Neural progenitor cell (in vitro differentiated cells): ENCODE measurements at regions not wholly inside any gene's neighbourhood (a gene's known extent, or its start where the extent isn't known, plus 50 kb on each side); places are given as distances from the start of the nearest gene placed in this dataset.

Experiments
- DNase-seq: peaks from one replicate; pipeline ENCODE4 v3.0.0-alpha.2; 2016; ENCODE audit warnings: low spot score
- H2AFZ ChIP-seq: fragments of 200-600 bp; sonication (generic); replicated peaks from 2 replicates; pipeline ENCODE4 v1.6.1; 2016; ENCODE audit warnings: antibody characterized with exemption
- H3F3A ChIP-seq: fragments of 200-600 bp; sonication (generic); 2 replicates; pipeline ENCODE4 v1.6.1; 2016; ENCODE audit warnings: antibody characterized with exemption, low read depth
- H3K27ac ChIP-seq: fragments of 200-600 bp; sonication (generic); 2 replicates; pipeline ENCODE4 v1.5.1; 2016; ENCODE audit warnings: mild to moderate bottlenecking
- H3K27me3 ChIP-seq: fragments of 200-600 bp; sonication (generic); 2 replicates; pipeline ENCODE4 v1.6.1; 2016; ENCODE audit warnings: mild to moderate bottlenecking, moderate library complexity
- H3K36me3 ChIP-seq: fragments of 200-600 bp; sonication (generic); 2 replicates; pipeline ENCODE4 v1.5.1; 2016
- H3K4me1 ChIP-seq: fragments of 200-600 bp; sonication (generic); 2 replicates; pipeline ENCODE4 v1.6.1; 2016; ENCODE audit warnings: mixed run types
- H3K4me2 ChIP-seq: fragments of 200-600 bp; sonication (generic); 2 replicates; pipeline ENCODE4 v1.6.1; 2016
- H3K4me3 ChIP-seq: fragments of 200-600 bp; sonication (generic); 2 replicates; pipeline ENCODE4 v1.5.1; 2016
- H3K79me2 ChIP-seq: fragments of 200-600 bp; sonication (generic); 2 replicates; pipeline ENCODE4 v1.6.1; 2016; ENCODE audit warnings: low read depth
- H3K9ac ChIP-seq: fragments of 200-600 bp; sonication (generic); 2 replicates; pipeline ENCODE4 v1.6.1; 2016
- H3K9me3 ChIP-seq: fragments of 200-600 bp; sonication (generic); 2 replicates; pipeline ENCODE4 v1.5.1; 2016; ENCODE audit warnings: low read depth
- H4K20me1 ChIP-seq: fragments of 200-600 bp; sonication (generic); 2 replicates; pipeline ENCODE4 v1.6.1; 2016; ENCODE audit warnings: low read depth
- H3K27ac Mint-ChIP-seq: 3 replicates; pipeline ENCODE4 v1.8.0; 2021; ENCODE audit warnings: mixed read lengths
- H3K27me3 Mint-ChIP-seq: 2 replicates; pipeline ENCODE4 v1.8.0; 2022; ENCODE audit warnings: low read depth, mild to moderate bottlenecking, inconsistent platforms, moderate library complexity, mixed read lengths; ENCODE audit not compliant: insufficient read depth
- H3K36me3 Mint-ChIP-seq: 3 replicates; pipeline ENCODE4 v1.8.0; 2021; ENCODE audit warnings: mixed read lengths
- H3K4me1 Mint-ChIP-seq: 3 replicates; pipeline ENCODE4 v1.8.0; 2021; ENCODE audit warnings: mixed read lengths
- H3K4me3 Mint-ChIP-seq: 3 replicates; pipeline ENCODE4 v1.8.0; 2021; ENCODE audit warnings: mild to moderate bottlenecking, moderate library complexity, mixed read lengths
- H3K9me3 Mint-ChIP-seq: 3 replicates; pipeline ENCODE4 v1.8.0; 2020; ENCODE audit warnings: mixed read lengths
- CTCF ChIP-seq: fragments of 200-600 bp; sonication (generic); IDR thresholded peaks from 2 replicates; pipeline ENCODE4 v1.5.1; 2017; ENCODE audit warnings: antibody characterized with exemption, mild to moderate bottlenecking
- EZH2 ChIP-seq: fragments of 200-600 bp; sonication (generic); IDR thresholded peaks from 2 replicates; pipeline ENCODE4 v1.6.1; 2017; ENCODE audit warnings: antibody characterized with exemption, mild to moderate bottlenecking, moderate library complexity
- EZH2phosphoT487 ChIP-seq: fragments of 200-600 bp; sonication (generic); IDR thresholded peaks from 2 replicates; pipeline ENCODE4 v1.6.1; 2017; ENCODE audit warnings: antibody characterized with exemption

GRCh38 chr5:50898966-50899365 lies 232.5 kb downstream of the PARP8 start:
- H3K9ac ChIP-seq: no peak overlapping the region
- H3K79me2 ChIP-seq: no peaks in the 10 kb centered on the region
- H3K9me3 ChIP-seq: no peaks in the 10 kb centered on the region
- H3K4me3 Mint-ChIP-seq: no peak overlapping the region
- no peak for TF ChIP-seq CTCF
- no peak for TF ChIP-seq EZH2
- TF ChIP-seq EZH2phosphoT487: no peak
- no peaks in the 10 kb centered on the region for H3K27me3 ChIP-seq
- H2AFZ ChIP-seq: no peak overlapping the region
- DNase-seq: no peak
- H3K4me1 ChIP-seq: peaks cover 17% of the 10 kb centered on the region
- no peak overlapping the region for H3K27ac Mint-ChIP-seq
- no peaks in the 10 kb centered on the region for H3K36me3 ChIP-seq
- H3F3A ChIP-seq: no peaks in the 10 kb centered on the region
- no peaks in the 10 kb centered on the region for H4K20me1 ChIP-seq
- H3K9me3 Mint-ChIP-seq: no peaks in the 10 kb centered on the region
- H3K4me1 Mint-ChIP-seq: peaks cover 13% of the 10 kb centered on the region
- H3K36me3 Mint-ChIP-seq: no peaks in the 10 kb centered on the region
- no peak overlapping the region for H3K4me3 ChIP-seq
- no peak overlapping the region for H3K4me2 ChIP-seq
- no peak overlapping the region for H3K27ac ChIP-seq
- peaks cover 2% of the 10 kb centered on the region for H3K27me3 Mint-ChIP-seq

- Histone ChIP-seq H3K27me3 (no peaks in the 10 kb centered on the region), H3K9me3 (no peaks in the 10 kb centered on the region), H3K79me2 (no peaks in the 10 kb centered on the region), H3K4me2 (no peak overlapping the region), H3K4me3 (no peak overlapping the region), H3K36me3 (no peaks in the 10 kb centered on the region), H3F3A (no peaks in the 10 kb centered on the region), H4K20me1 (no peaks in the 10 kb centered on the region), H2AFZ (no peak overlapping the region), H3K9ac (no peak overlapping the region), H3K4me1 (peaks cover 16% of the 10 kb centered on the region), H3K27ac (no peak overlapping the region)
- Mint-ChIP-seq H3K9me3 (no peaks in the 10 kb centered on the region), H3K4me3 (no peak overlapping the region), H3K27me3 (peaks cover 2% of the 10 kb centered on the region), H3K4me1 (peaks cover 13% of the 10 kb centered on the region), H3K36me3 (no peaks in the 10 kb centered on the region), H3K27ac (no peak overlapping the region)
- TF ChIP-seq EZH2phosphoT487 (no peak), EZH2 (no peak), CTCF (no peak)
- no peak for DNase-seq
These were observed 234.6 kb downstream of the PARP8 start for GRCh38 chr5:50900952-50901510.

GRCh38 chr5:50903651-50904050 lies 237.2 kb downstream of the PARP8 start:
- H4K20me1 ChIP-seq: no peaks in the 10 kb centered on the region
- Mint-ChIP-seq H3K4me1 (peaks cover 13% of the 10 kb centered on the region), H3K9me3 (no peaks in the 10 kb centered on the region), H3K36me3 (no peaks in the 10 kb centered on the region), H3K27ac (no peak overlapping the region), H3K4me3 (no peak overlapping the region), H3K27me3 (peaks cover 2% of the 10 kb centered on the region)
- H3K79me2 ChIP-seq: no peaks in the 10 kb centered on the region
- TF ChIP-seq CTCF: no peak
- no peak for TF ChIP-seq EZH2phosphoT487
- TF ChIP-seq EZH2: no peak
- H2AFZ ChIP-seq: no peak overlapping the region
- no peak overlapping the region for H3K4me2 ChIP-seq
- H3K27ac ChIP-seq: no peak overlapping the region
- H3K36me3 ChIP-seq: no peaks in the 10 kb centered on the region
- DNase-seq: no peak
- no peaks in the 10 kb centered on the region for H3F3A ChIP-seq
- H3K9me3 ChIP-seq: no peaks in the 10 kb centered on the region
- H3K4me3 ChIP-seq: no peak overlapping the region
- peaks cover 11% of the 10 kb centered on the region for H3K4me1 ChIP-seq
- no peaks in the 10 kb centered on the region for H3K27me3 ChIP-seq
- H3K9ac ChIP-seq: no peak overlapping the region
